GM12865 (cell line): ENCODE measurements at regions not wholly inside any gene's neighbourhood (a gene's known extent, or its start where the extent isn't known, plus 50 kb on each side); places are given as distances from the start of the nearest gene placed in this dataset.
A peak's percentile ranks its signal among the peaks of the same experiment; 100 is the strongest.

Source experiments
- DNase-seq: peaks from one replicate; pipeline ENCODE4 v3.0.0; 2010; ENCODE audit warnings: low read depth
- H3K4me3 ChIP-seq: 2 replicates; pipeline ENCODE4 v1.5.1; 2011; ENCODE audit warnings: mild to moderate bottlenecking, low read depth, low read length, control low read depth
- CTCF ChIP-seq: IDR thresholded peaks from 2 replicates; pipeline ENCODE4 v1.5.1; 2011; ENCODE audit warnings: low read length, control low read depth, low read depth, inconsistent platforms; ENCODE audit not compliant: insufficient read depth; ENCODE audit errors: missing control alignments

GRCh38 chr15:81596159-81596865 lies 222.3 kb upstream of the TMC3 start:
- TF ChIP-seq CTCF: no peak
- no peak overlapping the region for H3K4me3 ChIP-seq
- no peak for DNase-seq

GRCh38 chr15:81595752-81596151 lies 221.7 kb upstream of the TMC3 start:
- TF ChIP-seq CTCF: no peak
- DNase-seq: no peak
- no peak overlapping the region for H3K4me3 ChIP-seq

- no peak overlapping the region for H3K4me3 ChIP-seq
- TF ChIP-seq CTCF: no peak
- DNase-seq: no peak
These were observed 215.7 kb upstream of the TMC3 start for GRCh38 chr15:81589671-81590070.

GRCh38 chr15:81575436-81576123 lies 201.6 kb upstream of the TMC3 start:
- TF ChIP-seq CTCF: no peak
- no peak overlapping the region for H3K4me3 ChIP-seq
- DNase-seq: no peak

- no peak overlapping the region for H3K4me3 ChIP-seq
- no peak for TF ChIP-seq CTCF
- peak; percentile 2 for DNase-seq
These were observed 199.2 kb upstream of the TMC3 start for GRCh38 chr15:81573098-81573746.

GRCh38 chr15:81572190-81572589 lies 198.2 kb upstream of the TMC3 start:
- H3K4me3 ChIP-seq: no peak overlapping the region
- no peak for DNase-seq
- TF ChIP-seq CTCF: no peak
